SHP77 (cell line): ENCODE measurements at regions not wholly inside any gene's neighbourhood (a gene's known extent, or its start where the extent isn't known, plus 50 kb on each side); places are given as distances from the start of the nearest gene placed in this dataset.
"Not testable (repeated sequence)": the region's sequence is repeated elsewhere in the genome, so short reads cannot be mapped to it uniquely, and the experiment has no call there.

Experiments
- DNase-seq, 2 experiments: peaks; one replicate each; lab custom pipeline; 2025; lab: John Stamatoyannopoulos, UW

DNA sequence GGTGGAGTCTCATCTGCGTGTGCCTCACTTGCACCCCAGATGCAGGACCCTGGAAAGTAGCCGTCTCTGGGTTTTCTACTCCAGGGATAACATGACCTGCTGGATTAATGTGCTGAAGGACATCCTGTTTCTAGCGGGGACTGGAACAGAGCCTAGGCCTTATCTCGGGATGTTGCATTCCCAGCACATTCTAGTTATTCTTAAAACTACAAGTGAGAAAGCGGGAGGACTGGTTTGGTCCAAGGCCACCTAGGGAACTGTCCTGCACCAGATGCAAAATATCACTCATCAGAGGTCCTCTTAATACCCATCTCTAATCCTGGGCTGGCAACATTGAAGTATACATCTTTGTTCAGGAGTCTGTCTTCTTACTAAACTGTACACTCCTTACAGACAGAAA lies 179.9 kb downstream of the ZC3H11B start:
- DNase-seq, result no peak

DNA sequence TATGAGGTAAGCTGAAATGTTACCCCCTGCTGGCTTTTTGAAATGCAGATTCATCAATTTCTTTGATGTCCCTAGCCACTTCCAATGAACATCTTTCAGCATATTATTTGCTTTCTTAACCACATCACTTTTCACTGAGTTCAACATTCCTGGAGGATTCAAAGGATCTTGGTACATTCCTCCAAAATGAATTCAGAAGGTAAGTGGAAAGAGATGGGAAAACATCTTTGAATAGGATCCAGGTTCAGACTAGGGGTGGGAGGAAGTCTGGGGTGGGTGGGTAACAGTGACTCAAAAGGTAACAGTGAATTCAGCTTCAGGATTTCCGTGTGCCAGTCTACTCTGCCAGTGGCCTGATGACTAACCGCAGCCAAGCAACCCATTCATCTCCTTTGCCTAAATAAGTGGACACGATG lies 180.7 kb downstream of the ZC3H11B start:
- no peak for DNase-seq

DNA sequence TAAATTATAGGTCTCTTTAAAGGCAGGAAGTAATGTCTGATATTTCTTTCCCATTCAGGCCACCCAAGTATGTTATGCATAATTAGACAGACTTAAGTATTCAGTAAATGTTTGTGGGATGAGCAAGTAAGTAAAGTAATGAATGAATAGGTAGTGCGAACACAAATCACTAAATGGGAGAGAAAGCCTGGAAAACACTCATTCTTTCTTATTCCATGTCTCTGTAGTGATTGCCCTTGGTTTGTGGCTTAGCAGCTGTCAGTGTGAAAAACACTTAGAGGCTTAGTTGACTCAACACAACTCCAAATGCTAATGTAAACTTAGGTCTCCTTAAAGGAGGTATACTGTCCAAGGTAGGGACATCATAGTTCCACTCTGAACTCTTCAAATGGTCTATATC lies 182.5 kb downstream of the ZC3H11B start:
- no peak for DNase-seq

DNA sequence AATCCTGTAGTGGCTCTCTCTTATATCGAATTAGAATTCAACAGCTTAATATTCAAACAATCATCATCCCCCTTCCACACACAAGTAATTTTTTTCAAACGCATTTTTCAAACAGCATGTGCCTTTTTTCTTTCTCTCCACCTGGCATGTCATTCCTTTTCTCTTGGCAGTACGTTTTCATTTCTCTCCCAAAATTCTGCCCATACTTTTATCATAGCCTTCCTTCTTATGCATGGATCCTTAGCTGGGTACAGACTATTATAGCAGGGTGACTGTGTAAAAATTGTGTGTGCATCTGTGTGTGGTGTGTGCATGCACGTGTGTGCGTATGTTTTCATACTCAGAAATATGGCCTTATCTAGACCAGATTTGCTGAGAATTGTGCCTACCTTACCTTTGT lies 184.3 kb downstream of the ZC3H11B start:
- DNase-seq, result no peak

DNA sequence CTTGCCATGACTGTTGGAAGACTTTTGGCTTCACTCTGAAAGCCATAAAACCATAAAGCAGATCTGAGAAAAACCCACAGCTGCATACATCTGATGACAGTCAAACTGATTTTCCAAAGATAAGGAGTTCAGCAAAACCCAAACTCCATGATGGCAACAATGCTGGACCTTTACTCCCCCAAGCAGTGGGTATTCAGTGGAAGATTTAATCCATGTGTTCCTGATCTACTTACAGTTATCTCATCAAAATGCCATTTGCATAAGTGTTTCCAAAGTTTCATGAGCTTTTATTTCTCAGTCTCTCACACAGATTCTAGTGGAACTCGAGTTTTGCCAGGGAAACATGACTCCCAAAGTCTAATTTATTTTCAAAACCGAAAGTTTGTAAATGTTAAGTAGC lies 184.9 kb downstream of the ZC3H11B start:
- DNase-seq, result no peak

DNA sequence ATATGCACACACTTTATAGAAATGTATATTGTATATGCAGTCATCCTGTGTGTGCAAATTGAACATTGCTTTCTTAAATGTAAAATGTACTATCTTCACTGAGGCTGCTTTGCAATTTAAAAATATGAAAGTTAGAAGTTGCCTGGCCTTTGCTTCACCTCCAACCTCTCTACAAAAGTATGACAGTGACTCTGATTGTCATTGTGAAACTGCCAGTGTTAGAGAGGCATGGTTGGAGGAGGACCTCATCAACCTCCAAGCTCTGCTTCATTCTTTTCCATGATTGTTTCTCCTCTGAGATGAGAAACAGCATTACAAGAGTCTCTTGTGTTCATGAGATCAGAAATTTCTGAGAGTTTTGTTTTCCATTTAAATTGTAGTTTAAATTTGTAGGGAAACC lies 185.5 kb downstream of the ZC3H11B start:
- DNase-seq, result no peak

DNA sequence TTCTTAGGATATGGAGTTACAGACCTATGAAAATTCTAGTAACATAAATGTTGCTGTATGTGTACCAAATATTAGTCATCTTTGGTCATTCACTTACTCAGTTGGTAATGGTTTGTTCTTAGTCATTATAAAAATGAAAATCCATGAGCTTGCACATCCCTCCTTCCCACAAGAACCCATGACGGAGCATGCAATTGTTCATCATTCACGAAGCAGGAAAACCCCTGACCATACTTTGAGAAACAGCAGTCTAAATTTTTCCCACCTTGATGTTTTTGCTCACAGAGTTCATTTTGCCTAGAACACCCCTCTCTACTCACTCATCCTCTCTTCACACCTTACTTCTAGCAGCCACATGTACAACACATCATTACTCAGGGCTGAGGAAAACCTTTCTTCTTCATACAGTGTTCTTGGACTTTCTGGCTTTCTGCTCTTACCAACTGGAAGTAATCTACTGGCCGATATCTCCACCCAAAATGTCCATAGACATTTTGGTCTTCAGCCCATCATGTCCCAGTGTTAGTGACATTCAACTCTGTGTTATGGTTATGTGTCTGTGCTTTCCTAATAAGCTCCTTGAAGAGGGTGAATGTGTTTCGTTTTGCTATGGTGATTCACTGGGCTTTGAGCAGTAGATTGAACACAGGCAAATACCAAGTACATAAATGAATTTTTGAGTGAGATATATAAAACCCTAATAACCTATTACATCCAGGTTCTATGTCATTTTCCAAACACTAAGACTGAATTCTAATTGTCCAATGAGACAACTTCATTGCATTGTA lies 189.9 kb downstream of the ZC3H11B start:
- DNase-seq, result no peak

DNA sequence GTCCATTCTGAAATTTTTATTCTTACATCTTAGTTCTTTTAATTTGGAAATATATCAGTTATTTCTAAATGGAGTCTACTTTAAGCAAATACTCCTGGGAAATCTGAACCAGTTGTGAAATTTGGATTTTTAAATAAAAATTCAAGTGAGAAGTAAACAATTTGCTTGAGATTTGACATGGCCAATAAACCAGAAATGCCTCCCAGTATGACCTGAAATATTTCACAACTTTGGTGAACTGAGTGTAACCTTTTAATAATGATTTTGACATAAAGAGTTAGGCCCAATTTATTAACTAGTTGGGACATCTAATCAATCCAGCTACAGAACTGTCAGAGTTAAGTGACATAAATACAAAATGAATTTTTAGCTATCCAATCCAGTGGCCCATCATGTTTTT lies 192.0 kb downstream of the ZC3H11B start:
- no peak for DNase-seq

DNA sequence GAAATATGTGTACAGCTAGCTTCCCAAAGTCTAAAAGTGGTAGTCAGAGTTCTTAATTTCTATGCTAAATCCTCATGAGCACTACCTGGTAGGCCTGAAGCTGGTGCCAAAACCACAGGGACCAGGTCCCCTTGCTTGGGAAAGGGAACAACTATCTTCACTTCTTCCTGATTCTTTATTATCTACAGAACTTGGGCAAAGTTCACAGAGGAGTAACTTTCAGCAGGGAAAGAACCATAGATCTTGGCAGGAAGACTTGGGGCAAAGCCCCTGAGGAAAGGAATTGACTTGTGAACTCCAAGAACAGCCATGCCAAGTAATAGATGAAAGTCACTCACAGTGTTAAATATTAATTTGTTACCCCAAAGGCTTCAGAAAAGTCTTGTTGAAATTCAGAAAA lies 193.0 kb downstream of the ZC3H11B start:
- no peak for DNase-seq

DNA sequence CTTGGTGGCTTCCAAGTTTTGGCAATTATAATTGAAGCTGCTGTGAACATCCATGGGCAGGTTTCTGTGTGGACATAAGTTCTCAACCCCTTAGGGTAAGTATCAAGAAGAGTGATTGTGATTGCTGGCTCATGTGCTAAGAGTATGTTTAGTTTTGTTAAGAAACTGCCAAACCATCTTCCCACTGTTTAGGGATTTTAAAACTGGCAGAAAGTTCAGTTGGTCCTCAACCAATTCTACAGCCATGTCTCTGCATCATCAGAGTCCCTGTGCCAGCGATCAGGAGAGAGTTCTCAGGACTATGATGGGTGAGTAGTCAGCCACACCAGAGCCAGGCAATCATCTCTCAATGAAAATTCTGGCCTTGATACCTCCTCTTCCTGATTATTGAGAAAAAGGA lies 193.8 kb downstream of the ZC3H11B start:
- DNase-seq, result no peak

DNA sequence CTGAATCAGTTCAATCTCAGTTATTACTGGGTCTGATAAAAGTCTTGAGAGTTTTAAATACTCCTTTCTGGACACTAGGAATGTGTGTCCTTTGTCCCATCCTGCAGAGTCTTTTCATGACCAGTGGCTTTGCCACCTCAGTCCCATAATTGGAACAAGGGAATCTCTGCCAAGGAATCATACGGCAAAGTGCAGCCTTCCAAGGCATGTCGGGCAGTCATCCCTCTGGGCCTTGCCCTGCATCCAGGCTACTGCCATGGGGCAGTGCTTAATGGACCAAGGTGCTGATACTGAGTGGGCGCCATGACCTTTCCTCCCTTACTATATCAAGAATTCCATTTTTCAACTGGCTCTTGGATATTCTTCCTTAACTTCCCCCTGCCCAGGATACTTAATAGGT lies 195.3 kb downstream of the ZC3H11B start:
- DNase-seq, result no peak

DNA sequence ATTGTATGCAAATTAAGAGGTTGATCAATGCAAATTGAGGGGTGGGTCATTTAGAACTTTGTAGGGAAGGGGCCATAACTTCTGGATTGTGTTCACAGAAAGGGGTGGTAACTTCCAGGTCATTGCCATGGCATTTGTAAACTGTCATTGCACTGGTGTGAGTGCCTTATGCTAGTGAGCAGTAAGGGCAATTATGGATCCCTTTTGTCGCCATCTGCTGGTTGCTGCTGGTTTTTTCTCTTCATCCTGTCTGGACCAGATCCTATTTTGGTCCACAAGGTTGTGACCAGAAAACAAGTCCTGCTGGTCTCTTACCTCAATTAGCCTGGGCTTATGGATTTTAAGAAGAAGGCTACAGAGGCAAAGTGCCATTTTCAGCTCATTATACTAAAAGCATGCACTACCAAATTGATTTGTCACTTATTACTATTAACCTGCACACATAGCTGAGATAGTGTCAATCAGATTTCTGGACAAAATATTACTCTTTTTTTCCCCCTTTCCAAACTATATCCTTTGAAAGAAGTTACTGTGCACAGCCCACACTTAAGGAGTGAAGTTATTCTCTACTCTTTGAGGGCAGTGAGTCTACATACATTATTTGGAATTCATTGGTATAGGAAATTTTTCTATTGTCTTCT lies 196.2 kb downstream of the ZC3H11B start:
- DNase-seq, result peak; percentile 12 to 35

DNA sequence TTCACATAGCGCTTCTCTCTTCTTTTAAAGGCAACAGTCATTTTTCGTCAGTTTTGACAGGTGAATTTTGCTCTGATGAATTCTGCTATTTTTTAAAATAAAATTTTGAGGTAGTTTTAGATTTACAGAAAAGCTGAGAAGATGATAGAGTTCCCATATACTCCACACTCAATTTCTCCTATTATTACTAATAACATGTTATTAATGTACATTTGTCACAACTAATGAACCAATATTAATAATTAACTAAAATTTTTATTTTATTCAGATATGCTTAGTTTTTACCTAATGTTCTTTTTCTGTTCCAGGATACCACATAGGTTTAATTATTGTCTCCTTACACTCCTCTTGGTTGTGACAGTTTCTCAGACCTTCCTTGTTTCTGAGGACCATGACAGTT lies 197.0 kb downstream of the ZC3H11B start:
- no peak for DNase-seq

DNA sequence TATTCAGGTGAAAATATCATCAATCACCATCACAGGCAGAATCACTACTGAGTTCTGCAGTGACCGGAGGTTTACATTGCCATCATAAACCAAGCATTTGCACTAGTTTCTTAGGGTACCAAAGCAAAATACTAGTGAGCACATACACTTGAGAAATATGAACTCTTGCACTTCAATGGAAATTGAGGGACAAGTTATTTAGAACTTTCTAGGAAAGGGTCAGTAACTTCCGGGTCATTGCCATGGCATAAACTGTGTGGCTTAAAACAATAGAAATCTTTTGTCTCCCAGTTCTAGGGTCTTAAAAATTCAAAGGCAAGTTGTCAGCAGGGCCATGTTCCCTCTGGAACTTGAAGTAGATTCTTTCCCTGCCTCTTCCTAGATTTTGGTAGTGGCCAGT lies 197.5 kb downstream of the ZC3H11B start:
- DNase-seq, result no peak

DNA sequence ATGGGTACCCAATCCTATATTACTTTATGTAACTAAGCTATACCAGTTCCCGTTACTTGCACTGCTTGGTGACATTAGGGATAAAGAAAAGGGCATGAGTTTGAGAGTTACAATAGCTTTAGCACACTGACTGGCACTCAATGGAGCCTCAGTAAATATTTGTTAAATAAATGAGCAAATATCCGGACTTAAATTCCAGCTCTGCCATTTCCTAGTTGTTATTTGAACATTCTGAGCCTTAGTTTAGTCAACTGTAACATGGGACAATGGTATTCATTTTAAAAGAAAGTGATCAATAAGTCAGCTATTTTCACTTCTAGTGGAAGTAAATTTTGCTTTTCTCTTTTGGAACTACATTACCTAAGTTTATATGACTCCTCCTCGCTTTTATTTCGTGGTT lies 198.7 kb downstream of the ZC3H11B start:
- no peak for DNase-seq

DNA sequence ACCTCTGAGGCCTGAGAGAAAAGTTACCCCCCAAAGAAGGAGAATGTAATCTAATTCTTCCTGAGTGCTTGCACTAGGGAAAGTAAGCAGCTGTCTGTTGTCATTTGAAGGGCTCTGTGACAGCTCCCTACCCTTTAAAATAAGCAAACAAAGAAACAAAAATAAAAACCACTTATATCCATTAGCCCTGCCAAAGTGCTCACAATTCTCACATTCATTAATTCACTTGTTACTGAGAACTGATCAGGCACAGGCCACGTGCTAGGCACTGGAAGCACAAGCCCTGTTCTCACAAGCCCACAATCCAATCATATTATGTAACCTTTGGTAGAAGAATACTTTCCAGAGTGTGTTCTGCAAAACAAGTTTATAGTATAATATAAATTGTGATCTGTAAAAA lies 199.4 kb downstream of the ZC3H11B start:
- no peak for DNase-seq

DNA sequence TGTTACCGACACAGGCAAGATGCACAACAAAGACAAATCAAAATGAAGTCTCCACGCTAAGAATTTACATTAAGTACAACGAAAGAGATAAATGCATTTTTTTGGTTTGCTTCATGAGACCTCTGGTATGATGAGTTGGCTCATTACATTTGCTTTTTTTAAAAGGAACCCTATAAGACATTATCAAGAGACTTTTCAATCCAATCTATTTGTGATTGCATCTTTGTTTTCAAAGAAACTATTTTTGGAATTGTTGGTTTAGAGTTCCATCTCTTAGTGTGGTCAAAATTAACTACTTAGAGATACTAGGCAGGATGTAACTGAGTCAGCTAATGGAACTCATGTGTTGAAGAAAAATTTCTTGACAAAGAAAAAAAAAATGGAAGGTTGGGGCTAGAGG lies 200.1 kb downstream of the ZC3H11B start:
- no peak for DNase-seq

DNA sequence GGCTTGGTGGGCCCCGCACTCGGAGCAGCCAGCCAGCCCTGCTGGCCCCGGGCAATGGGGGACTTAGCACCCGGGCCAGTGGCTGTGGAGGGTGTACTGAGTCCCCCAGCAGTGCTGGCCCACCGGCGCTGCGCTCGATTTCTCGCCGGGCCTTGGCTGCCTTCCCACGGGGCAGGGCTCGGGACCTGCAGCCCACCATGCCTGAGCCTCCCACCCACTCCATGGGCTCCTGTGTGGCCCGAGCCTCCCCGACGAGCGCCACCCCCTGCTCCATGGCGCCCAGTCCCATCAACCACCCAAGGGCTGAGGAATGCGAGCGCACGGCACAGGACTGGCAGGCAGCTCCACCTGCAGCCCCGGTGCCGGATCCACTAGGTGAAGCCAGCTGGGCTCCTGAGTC lies 202.2 kb downstream of the ZC3H11B start:
- not testable (repeated sequence) for DNase-seq

DNA sequence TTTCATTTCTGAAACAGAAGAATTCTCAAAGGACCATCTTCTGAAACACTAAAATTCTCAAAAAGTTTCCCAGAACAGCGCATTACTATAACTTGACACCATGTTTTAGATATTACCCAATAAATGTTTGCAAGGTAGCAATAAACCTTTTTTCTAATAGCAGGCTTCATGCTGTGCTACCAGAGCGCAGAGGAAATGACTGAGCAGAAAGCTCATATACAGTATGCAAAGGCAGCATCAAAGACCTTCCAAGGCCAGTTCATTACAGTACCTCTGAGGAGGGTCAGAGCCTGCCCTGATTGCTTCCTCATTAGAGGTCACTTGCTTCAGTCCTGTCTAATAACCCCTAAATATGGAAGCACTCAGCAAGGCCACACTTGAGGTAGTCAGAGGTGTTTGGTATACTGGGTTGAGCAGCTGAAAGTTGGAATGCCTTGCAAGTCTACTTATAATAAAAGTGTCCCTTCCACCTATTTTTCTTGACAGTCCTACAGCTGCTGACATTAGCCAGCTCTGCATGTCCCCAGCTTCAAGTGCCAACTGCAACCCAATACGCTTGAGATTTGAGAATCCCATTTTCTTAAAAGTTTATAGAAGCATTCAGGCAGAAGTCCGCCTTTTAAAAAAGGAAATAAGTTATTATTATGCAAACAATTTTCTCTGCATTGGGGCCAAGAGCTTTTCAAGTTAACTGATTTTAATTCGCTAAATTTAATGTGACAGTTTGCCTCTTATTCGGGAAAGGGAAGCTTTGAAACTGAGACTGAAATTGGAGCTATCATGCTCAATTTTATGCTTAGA lies 207.2 kb downstream of the ZC3H11B start:
- no peak for DNase-seq

DNA sequence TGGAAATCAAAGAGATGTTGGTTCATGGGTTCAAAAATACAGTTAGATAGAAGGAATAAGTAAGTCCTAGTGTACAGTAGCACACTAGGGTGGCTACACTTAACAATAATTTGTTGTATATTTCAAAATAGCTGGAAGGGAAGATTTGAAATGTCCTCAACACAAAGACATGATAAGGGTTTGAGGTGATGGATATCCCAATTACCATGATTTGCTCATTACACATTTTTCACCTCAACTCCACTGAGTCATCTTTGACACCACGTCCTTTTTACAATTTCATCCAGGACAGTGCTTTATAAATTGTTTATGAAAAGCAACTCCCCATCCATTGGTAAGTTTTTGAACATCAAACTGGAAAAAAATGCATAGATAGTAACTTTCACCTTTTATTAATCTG lies 208.3 kb downstream of the ZC3H11B start:
- DNase-seq, result no peak

DNA sequence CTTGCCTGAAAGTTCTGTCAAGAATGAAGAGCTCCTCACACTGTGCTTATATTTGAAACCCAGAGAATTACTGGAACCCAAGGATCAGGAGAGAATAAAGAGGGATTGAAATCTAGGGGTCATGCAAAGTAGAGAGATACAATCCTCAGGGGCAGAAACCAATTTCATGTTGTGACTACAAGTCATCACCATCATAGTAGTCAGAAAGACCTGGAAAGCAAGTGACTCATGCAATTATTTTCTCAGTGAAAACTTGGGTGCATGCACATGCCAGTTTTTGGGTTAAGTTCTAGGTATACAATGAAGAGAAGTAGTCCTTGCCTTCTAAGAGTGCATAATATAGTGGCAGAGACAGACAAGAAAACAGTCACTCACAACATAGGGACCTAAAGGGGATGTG lies 210.0 kb downstream of the ZC3H11B start:
- no peak for DNase-seq

DNA sequence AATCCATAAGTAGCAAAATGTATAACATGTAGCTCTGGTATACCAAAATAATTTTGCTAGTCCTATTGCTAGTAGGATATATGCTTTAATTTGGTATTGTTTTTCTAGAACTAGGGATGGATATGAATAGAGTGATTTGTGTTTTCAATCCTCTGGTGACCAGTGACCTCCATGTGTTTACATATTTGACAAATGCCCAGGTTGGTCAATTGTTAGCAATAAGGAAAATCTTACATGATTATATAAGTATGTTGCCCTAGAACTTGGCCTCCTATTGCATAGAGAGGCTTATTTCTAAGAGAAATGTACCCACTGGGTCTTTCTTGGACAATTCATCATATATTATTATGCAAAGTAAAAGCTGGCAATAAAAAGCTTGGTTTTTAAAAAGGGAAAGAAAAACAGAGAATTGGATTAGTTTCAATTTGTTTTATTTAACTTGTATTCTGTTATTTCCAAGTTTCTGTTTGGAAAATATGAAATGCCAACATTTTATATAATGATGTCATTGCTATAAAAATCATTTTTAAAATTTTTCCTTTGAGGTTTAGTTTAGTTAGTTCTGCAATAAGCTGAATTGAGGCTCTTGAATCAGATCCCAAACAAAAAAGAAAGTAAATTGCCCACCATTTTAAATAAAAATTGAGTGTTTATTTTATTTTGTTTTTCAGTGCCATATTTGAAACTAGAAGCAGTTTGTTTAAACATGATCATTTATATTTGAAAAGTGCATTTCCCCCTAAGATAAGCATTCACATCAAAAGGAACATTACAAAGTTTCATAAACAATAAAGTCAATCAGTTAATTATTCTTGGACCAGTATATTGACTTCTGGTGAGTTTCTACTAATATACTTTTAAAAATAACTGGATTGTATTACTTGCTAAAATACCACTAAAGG lies 210.9 kb downstream of the ZC3H11B start:
- no peak for DNase-seq
